ENCODE measurements at regions not wholly inside any gene's neighbourhood (a gene's known extent, or its start where the extent isn't known, plus 50 kb on each side); places are given as distances from the start of the nearest gene placed in this dataset.
"Not testable (repeated sequence)": the region's sequence is repeated elsewhere in the genome, so short reads cannot be mapped to it uniquely, and the experiment has no call there.

DNA sequence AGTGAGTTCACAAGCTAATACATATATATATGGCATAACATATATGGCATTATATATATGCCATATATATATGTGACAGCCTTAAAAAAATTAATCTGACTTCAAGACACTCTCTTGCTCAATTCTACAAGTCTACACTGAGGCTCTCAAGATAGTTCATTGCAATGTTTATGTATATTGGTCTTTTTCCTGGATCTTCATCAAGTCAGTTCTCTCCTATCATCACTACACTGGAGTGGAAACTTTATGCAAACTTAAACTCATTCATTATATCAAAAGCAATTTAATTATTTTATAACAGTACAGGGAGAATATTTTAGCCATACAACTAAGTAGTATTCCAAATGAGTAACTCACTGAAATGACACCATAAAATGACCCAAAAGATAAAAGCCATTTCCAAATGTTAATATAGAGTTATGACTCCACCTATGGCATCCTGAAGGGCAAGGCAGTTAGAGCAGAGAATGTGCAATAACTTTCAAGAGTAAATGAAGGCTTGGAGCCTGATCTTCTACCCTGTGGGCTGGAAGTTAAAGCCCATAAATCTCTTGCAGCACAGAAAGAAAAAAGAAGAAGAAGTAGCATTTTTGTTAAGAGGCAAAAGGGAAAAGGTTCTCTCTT lies 176.3 kb upstream of the SLIT2 start:
- no peak for DNase-seq
- in situ Hi-C loops (cut with MboI; ENCODE audit: low pct_unique_long_range_greater_than_20kb, low sequenced_read_pairs): no loop called here

DNA sequence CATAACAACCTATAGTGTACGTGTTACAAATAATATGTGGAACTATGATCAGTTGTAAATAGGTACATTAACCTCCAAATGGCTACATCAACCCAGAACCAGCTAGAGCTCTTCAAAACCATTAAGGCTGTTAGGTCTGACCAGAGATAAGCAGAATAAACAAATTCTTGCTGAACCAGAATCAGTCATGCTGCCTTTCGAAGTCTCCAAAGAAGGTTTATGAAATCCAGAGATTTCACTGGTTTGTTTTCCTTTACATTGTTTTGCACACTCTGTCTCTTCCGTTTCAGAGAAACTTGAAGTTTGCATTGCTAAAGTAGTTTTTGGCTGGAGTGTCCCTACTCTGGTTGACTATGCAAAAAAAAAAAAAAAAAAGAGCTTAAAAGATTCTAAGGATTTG lies 177.3 kb upstream of the SLIT2 start:
- no peak for DNase-seq
- in situ Hi-C loops (cut with MboI; ENCODE audit: low pct_unique_long_range_greater_than_20kb, low sequenced_read_pairs): no loop called here

DNA sequence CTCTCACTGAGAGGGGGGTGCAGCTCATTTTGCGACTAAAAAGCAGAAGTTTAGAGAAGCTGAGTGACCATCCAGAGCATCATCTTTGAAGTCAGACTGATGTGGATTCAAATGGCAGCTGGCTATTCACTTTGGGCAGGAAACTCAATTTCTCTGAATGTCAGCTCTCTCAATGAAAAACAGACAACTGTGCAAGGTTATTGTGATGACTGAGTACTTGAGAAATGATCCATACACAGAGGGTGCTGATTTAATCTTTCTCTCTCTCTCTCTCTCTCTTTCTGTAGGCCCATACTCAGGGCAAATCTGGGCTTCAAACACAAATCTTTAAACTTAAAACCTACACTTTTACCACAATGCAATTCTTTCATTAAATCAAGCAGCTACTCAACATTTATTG lies 185.8 kb upstream of the SLIT2 start:
- no peak for DNase-seq
- in situ Hi-C loops (cut with MboI; ENCODE audit: low pct_unique_long_range_greater_than_20kb, low sequenced_read_pairs): no loop called here

DNA sequence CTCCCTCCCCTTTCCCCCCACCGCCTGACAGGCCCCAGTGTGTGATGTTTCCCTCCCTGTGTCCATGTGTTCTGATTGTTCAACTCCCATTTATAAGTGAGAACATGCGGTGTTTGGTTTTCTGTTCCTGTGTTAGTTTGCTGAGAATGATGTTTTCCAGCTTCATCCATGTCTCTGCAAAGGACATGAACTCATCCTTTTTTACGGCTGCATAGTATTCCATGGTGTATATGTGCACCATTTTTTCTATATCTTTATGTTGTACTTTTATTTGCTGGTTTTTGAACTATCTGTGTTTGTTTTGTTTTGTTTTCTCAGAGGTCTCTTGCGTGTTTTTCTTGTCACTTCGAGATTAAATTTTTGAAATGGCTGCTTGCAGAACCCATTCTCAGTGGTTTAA lies 188.8 kb upstream of the SLIT2 start:
- DNase-seq; in situ Hi-C loops (cut with MboI; ENCODE audit: low pct_unique_long_range_greater_than_20kb, low sequenced_read_pairs): not testable (repeated sequence)

DNA sequence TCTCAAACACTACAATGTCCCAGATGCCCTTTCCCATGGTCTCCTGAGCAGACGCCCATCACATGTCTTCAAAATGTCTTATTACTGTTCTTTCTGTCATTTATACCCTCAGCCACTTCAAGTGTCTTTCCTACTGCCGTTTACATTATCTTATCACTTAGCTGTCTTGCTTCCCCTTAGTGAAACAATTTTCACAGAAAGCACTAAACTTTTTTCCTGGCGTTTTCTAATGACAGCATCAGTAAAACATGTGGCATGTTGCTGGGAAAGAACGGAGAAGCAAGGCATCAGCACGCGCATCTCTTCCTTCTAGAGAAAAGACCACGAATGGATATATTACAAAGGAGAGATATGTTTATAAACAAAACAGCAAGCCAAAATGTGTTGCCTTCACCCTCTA lies 189.7 kb upstream of the SLIT2 start:
- in situ Hi-C loops (cut with MboI; ENCODE audit: low pct_unique_long_range_greater_than_20kb, low sequenced_read_pairs): no loop called here
- DNase-seq: no peak

DNA sequence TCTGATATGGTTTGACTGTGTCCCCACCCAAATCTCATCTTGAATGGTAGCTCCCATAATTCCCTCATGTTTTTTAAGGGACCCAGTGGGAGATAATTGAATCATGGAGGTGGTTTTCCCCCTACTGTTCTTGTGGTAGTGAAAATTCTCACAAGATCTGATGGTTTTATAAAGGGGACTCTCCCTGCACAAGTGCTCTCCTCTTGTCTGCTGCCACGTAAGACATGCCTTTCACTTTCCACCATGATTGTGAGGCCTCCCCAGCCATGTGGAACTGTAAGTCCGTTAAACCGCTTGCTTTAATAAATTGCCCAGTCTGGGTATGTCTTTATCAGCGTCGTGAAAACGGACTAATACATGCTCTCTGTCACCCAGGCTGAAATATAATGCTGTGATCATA lies 200.9 kb upstream of the SLIT2 start:
- no peak for DNase-seq
- in situ Hi-C loops (cut with MboI; ENCODE audit: low pct_unique_long_range_greater_than_20kb, low sequenced_read_pairs): no loop called here

DNA sequence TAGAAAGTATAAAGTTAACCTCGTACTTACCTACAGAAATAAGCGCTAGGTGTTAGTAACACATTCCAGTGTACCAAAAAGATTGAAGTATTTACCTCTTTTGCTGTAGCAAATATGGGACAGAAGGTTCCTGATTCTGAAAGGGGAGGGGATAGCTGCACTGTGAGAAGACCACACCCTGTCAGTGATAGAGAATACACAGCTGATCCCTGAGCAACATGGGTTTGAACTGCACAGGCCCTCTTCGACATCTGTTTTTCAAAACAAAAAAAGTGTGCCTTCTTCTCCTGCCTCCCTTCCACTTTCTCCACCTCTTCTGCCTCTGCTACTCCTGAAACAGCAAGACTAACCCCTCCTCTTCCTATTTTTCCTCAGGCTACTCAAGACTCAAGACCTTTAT lies 201.8 kb upstream of the SLIT2 start:
- DNase-seq: no peak
- in situ Hi-C loops (cut with MboI; ENCODE audit: low pct_unique_long_range_greater_than_20kb, low sequenced_read_pairs): no loop called here

DNA sequence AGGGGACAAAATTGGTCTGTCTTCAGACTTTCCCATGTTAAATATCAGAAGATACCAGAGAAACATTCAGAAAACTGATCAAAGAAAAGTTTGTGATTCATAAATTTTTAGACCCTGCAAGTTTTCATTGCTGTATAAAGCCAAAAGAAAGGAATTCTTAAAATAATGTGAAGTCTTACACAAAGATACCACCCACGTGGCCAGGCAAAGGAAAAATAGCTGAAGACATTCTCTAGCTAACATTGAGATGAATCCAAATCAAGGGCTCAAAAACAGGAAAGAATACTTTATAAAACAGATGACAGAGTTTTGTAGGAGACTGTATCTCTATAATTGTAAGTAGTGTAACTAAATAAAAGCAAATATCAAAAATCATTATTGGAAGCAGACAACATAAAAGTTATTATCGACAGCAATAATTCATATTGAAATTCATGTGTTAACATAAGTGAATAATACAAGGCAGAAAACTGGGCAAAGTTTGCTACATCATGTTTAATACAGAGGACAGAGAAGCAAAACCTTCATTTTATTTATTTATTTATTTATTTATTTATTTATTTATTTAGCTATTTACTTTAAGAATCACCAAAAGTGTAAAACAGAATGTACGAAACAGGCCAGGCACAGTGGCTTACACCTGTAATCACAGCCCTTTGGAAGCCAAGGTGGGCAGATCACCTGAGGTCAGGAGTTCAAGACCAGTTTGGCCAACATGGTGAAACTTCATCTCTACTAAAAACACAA lies 204.6 kb upstream of the SLIT2 start:
- in situ Hi-C loops (cut with MboI; ENCODE audit: low pct_unique_long_range_greater_than_20kb, low sequenced_read_pairs): no loop called here
- no peak for DNase-seq

DNA sequence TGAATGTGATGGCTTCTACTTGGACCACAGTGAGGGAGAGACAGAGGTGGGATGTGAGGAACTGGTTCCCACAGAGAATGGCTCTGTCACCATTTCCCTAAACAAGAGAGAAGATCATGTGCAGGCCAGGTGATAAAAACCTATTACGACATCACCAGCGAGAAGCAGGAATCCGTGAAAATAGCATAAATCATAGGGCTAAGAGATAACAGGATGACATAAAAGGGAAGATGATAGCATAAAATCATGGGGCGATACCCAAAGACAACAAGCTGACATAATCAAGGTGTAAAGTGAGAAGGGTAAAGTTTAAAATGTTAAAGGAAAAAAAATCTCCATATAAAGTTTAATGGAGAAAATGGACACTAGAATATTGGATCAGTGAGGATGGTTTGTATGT lies 205.5 kb upstream of the SLIT2 start:
- no peak for DNase-seq
- in situ Hi-C loops (cut with MboI; ENCODE audit: low pct_unique_long_range_greater_than_20kb, low sequenced_read_pairs): no loop called here

DNA sequence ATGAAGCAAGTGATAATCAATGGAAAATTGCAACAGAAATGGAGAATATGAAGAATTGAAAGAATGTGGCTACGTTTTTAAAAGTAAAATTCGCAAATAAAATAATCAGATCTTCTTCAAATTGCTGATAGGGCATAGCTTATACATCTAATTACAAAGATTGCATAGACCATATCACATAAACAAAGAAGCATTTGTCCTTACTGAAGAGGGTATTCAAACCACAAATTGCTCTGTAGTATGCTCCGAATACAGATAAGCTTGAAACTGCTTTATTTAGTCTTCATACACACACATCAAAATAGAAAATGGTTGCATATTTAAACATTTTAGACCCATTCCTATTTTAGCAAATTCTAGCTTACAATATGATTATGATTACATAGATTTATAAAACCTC lies 206.7 kb upstream of the SLIT2 start:
- in situ Hi-C loops (cut with MboI; ENCODE audit: low pct_unique_long_range_greater_than_20kb, low sequenced_read_pairs): no loop called here
- no peak for DNase-seq

DNA sequence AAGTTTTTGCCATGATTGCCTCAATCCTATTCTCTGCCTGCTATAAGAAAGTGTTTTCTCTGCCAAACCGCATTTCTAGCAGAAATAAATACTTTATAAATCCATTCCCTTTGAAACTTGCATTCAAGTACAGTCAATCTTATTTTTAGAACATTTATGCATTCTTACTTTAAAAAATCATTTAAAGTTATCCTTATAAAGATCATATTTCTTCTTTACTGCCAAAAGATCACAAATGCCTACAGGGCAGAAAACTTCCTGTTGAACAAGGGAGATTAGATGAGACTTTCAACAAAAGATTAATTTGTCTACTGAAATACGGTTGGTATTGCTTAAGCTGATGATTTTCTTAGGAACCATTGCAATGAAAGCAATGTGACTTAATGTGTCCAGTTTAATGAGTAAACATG lies 207.2 kb upstream of the SLIT2 start:
- DNase-seq: no peak
- in situ Hi-C loops (cut with MboI; ENCODE audit: low pct_unique_long_range_greater_than_20kb, low sequenced_read_pairs): no loop called here

DNA sequence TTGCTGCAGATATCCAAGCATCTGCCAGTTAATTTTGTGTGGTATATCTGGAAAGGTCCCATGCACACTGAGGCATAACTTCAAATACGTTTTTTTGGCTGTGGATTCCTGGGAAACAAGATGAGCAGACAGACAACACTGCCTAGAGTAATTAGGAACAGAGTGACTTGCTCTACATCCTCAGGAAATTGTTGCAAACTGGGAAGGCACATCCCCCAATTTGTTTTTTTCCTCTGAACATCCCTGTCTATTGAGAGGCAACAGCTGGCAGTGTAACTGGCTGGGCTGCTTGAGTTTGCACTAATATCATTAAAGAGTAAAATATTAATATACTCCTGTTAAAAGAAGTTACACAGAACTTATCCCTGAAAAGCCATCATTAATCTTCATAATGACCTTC lies 207.7 kb upstream of the SLIT2 start:
- DNase-seq: no peak
- in situ Hi-C loops (cut with MboI; ENCODE audit: low pct_unique_long_range_greater_than_20kb, low sequenced_read_pairs): no loop called here

DNA sequence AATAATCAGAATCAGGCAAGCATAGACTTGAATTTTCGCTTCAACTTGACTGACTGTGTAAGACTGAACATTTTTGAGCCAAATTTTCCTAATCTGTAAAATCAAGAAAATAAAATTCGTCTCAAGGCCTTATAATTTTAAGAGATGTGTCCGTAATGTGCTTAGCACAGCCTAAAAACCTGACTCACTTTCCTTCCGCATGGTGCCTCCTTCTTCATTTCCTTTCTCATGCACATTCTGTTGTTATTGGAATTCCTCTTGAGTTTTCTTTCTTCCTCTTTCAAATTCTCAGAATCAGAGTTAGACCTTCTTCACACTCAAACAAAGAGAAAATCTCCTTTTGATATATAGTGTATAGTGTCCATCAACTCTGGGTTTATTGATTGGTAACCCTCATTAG lies 208.9 kb upstream of the SLIT2 start:
- in situ Hi-C loops (cut with MboI; ENCODE audit: low pct_unique_long_range_greater_than_20kb, low sequenced_read_pairs): no loop called here
- no peak for DNase-seq

DNA sequence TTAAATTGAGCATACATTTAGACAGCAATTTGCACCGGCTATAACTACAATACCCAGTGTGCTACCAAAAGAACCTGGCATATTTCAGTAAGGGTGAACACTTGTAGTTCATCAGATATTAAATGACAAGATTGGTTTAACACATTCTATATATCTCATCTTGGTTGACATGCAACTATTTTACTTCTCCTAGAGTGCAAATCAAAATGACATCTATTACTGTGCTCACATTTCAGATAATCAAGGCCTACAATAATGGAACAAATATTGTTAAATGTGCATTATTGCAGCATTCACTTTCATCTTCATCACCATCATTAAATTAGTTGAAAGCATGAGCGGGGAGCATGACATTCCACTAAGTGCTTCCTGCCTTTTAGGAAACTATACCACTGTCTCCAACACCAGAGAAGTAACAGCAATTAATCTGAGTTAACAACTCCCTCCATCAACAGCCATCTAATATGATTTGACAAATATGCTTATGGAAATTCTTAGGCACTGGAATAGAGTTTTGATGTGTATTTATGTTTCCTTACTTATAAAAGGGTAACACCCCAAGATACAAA lies 209.8 kb upstream of the SLIT2 start:
- in situ Hi-C loops (cut with MboI; ENCODE audit: low pct_unique_long_range_greater_than_20kb, low sequenced_read_pairs): no loop called here

DNA sequence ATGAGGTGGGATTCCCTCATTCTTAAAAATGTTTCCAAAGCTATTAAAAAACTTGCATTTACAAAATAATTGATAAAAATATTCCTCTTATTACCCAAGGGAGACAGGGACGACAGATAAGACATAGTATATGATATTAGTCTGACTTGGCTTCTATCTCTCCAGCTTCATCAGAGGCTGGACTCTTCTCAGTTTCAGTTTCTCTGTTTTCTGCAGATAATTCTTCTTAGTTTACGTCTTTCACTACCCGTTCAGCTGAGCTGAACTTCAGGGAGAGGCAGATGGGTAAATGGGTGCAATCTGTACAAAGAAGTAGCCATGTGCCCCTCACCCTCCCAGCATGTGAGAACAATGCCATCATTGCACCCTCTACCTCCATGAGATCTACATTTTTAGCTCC lies 214.0 kb upstream of the SLIT2 start:
- in situ Hi-C loops (cut with MboI; ENCODE audit: low pct_unique_long_range_greater_than_20kb, low sequenced_read_pairs): no loop called here
- DNase-seq: no peak

More for the DNA sequence above, 209.8 kb upstream of the SLIT2 start:
- DNase-seq: no peak

DNA sequence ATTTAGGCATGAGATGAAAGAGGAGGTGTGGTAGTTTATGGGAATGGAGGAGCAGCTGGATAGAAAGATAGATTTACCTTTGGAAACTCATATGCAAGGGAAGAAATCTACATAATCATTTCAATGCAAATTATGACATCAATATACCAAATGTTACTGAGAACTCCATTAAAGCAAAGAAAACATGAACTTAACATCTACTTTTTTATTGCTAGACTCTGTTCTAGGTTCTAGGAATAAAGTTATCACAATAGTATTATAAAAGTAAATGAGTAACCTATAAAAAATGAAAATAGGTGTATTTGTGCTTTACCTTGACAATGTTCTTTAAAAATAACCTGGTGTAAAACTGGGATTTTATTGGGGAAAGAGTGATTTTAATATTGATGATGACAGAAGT lies 221.6 kb upstream of the SLIT2 start:
- in situ Hi-C loops (cut with MboI; ENCODE audit: low pct_unique_long_range_greater_than_20kb, low sequenced_read_pairs): no loop called here
- no peak for DNase-seq

DNA sequence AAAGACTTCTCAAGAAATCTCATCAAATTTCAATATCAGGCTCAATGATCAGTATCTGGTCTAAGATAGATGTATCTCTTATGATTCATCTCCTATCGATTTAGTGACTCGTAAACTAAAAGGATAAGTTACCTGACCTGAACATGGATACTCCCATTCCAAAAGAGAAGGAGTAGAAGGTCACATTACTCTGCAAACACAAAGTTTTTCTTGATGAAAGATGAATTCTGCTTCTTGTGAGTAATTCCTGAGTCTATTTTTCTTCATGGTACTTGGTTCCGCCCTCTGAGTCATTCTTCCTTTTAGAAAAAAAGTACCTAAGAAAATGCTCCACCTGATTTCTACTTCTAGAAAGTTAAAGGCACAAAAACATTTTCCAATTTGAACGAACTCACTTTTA lies 223.1 kb upstream of the SLIT2 start:
- in situ Hi-C loops (cut with MboI; ENCODE audit: low pct_unique_long_range_greater_than_20kb, low sequenced_read_pairs): no loop called here
- no peak for DNase-seq

DNA sequence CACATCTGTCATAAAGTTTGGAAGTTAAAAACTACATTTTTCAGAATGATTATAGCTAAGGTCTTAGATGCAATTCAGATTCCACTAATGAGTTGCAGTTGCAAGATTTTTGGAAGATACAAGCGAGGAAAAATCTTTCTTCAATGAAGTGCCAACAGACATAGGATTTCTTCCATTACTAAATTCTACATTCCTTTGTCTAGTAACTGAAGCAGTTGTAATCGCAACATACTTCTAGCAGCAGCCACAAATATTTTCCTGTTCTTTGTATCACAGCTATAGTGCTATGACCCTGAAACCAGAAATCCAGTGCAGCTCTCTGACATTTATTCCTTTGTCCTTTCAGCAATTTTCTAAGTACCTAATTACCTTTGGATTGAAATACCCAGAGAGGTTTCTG lies 225.2 kb upstream of the SLIT2 start:
- in situ Hi-C loops (cut with MboI; ENCODE audit: low pct_unique_long_range_greater_than_20kb, low sequenced_read_pairs): no loop called here
- no peak for DNase-seq

DNA sequence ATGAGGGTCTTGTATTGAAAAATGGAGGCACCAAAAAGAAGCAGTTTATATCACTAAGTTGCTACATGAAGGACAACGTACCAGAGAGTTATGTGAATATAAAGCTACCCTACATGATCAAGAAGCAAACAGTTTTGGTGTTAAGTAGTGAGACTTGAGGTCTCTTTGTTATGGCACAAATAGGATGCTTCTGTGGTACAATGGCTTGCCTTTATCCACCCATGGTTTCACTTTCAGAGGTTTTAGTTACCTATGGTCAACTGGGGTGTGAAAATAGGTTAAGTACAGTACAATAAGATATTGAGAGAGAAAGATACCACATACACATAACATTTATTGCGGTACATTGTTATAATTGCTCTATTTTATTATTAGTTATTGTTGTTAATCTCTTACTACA lies 229.2 kb upstream of the SLIT2 start:
- in situ Hi-C loops (cut with MboI; ENCODE audit: low pct_unique_long_range_greater_than_20kb, low sequenced_read_pairs): no loop called here
- DNase-seq: no peak

DNA sequence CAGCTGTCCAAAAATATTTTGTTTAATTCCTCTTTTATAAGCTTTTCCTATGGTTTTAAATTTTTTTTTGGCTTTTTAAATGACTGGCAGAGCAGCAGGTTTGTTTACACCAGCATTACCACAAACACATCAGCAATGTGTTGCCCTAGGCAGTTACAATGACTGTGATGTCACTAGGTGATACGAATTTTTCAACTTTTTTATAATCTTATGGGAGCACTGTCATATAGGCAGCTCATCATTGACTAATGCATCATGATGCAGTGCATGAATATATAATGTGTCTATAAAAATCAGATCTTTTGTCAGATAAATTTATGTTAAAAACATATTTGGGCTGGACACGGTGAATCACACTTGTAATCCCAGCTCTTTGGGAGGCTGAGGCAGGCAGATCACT lies 231.6 kb upstream of the SLIT2 start:
- DNase-seq: no peak
- in situ Hi-C loops (cut with MboI; ENCODE audit: low pct_unique_long_range_greater_than_20kb, low sequenced_read_pairs): no loop called here
